Psoas muscle (tissue), 7 donors: ENCODE measurements at regions not wholly inside any gene's neighbourhood (a gene's known extent, or its start where the extent isn't known, plus 50 kb on each side); places are given as distances from the start of the nearest gene placed in this dataset.

Experiments used
- ATAC-seq, 4 donors: fragments of 200-7000 bp; cut with Tn5 transposase; one replicate each; pipeline ENCODE4 v1.9.1; 2020; ENCODE audit warnings: moderate library complexity in 3 of 4, mild to moderate bottlenecking in 2 of 4
- DNase-seq, 2 donors: peaks; one replicate each; pipeline ENCODE4 v3.0.0-alpha.2; 2020
- H3K27ac ChIP-seq: fragments of 200-600 bp; one replicate; pipeline ENCODE4 v1.8.0; 2022
- H3K27me3 ChIP-seq, 3 donors: fragments of 200-600 bp in 1 of 3; one replicate each; pipeline versions ENCODE4 v1.6.1 to v1.8.0; 2013 to 2022; ENCODE audit warnings: low read length in 2 of 3, mild to moderate bottlenecking in 2 of 3, moderate library complexity in 1 of 3; ENCODE audit not compliant: insufficient read depth in 3 of 3
- H3K36me3 ChIP-seq, 2 donors: fragments of 200-600 bp in 1 of 2; one replicate each; pipeline versions ENCODE4 v1.6.1 to v1.8.0; 2013 to 2022; ENCODE audit warnings: low read depth in 1 of 2, mild to moderate bottlenecking in 1 of 2, moderate library complexity in 1 of 2; ENCODE audit not compliant: insufficient read depth in 1 of 2
- H3K4me1 ChIP-seq: fragments of 200-600 bp; one replicate; pipeline ENCODE4 v1.8.0; 2022
- H3K4me3 ChIP-seq: fragments of 200-600 bp; one replicate; pipeline ENCODE4 v1.8.0; 2022; ENCODE audit warnings: mild to moderate bottlenecking
- H3K9me3 ChIP-seq: fragments of 200-600 bp; one replicate; pipeline ENCODE4 v1.8.0; 2022
- WGBS, 3 donors: extraction: QIAGEN DNeasy Blood & Tissue Kit; methylation state at CpG; one replicate each; pipeline versions ENCODE4 v1.1.6 to v1.1.7; 2013; 5-methylcytosine and 5-hydroxymethylcytosine counted together
- intact Hi-C, 2 donors: fragments of 100-400 bp; cut with DNase I; formaldehyde crosslinking; loops; one replicate each; pipeline versions ENCODE4 v1.11.0 to v1.14.2; 2022
- TF ChIP-seq, protein P1 (sequence below): fragments of 200-600 bp; IDR thresholded peaks from one replicate; pipeline ENCODE4 v1.8.0; 2022; ENCODE audit warnings: antibody characterized with exemption
- donor health status: healthy with polysubstance abuse.
- donor health status: DM: no; HTN: no; CAD: no; lungs with moderate emphysema.
- donor health status: Bipolar disorder and iron deficiency.
- donor health status: healthy.
- donor health status: DM: yes; HTN: yes; CAD: no.
- donor health status: DM: no; HTN: no; CAD: no.
- donor health status: DM: yes; HTN: yes; CAD: no.

DNA sequence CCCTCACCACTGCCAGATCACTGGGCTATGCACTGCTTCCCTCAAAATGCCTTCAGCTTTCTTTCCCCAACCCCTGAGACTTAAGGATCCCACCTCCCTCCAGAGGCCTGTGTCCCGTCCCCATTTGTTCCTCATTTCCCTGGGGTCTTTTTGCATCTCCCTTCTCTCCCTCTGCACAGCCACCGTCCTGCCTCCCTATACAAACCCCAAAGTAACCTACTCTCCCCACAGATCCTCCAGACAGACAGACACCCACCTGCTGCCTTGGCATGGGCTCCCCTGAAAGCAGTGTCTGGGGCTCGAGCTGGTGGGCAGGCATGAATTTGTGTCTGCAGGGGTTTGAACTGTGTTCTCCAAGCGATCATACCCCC is 69.4 kb upstream of the TNRC6C start:
- no peaks in the 10 kb centered on the region for H3K9me3 ChIP-seq
- intact Hi-C loops: no loop called here
- peaks cover 7% of the 10 kb centered on the region for H3K4me1 ChIP-seq
- ATAC-seq: no peak
- WGBS, 3 donors: 88 to 93% (median 91%) methylated on average over 4 of the region's 4 CpGs
- DNase-seq: no peak
- peaks cover 0 to 7% (median 0%) of the 10 kb centered on the region in 3 donors for H3K27me3 ChIP-seq
- H3K27ac ChIP-seq: no peak overlapping the region
- TF ChIP-seq, protein P1, sequence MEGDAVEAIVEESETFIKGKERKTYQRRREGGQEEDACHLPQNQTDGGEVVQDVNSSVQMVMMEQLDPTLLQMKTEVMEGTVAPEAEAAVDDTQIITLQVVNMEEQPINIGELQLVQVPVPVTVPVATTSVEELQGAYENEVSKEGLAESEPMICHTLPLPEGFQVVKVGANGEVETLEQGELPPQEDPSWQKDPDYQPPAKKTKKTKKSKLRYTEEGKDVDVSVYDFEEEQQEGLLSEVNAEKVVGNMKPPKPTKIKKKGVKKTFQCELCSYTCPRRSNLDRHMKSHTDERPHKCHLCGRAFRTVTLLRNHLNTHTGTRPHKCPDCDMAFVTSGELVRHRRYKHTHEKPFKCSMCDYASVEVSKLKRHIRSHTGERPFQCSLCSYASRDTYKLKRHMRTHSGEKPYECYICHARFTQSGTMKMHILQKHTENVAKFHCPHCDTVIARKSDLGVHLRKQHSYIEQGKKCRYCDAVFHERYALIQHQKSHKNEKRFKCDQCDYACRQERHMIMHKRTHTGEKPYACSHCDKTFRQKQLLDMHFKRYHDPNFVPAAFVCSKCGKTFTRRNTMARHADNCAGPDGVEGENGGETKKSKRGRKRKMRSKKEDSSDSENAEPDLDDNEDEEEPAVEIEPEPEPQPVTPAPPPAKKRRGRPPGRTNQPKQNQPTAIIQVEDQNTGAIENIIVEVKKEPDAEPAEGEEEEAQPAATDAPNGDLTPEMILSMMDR: no peak
- H3K36me3 ChIP-seq: no peaks in the 10 kb centered on the region
- no peak overlapping the region for H3K4me3 ChIP-seq

DNA sequence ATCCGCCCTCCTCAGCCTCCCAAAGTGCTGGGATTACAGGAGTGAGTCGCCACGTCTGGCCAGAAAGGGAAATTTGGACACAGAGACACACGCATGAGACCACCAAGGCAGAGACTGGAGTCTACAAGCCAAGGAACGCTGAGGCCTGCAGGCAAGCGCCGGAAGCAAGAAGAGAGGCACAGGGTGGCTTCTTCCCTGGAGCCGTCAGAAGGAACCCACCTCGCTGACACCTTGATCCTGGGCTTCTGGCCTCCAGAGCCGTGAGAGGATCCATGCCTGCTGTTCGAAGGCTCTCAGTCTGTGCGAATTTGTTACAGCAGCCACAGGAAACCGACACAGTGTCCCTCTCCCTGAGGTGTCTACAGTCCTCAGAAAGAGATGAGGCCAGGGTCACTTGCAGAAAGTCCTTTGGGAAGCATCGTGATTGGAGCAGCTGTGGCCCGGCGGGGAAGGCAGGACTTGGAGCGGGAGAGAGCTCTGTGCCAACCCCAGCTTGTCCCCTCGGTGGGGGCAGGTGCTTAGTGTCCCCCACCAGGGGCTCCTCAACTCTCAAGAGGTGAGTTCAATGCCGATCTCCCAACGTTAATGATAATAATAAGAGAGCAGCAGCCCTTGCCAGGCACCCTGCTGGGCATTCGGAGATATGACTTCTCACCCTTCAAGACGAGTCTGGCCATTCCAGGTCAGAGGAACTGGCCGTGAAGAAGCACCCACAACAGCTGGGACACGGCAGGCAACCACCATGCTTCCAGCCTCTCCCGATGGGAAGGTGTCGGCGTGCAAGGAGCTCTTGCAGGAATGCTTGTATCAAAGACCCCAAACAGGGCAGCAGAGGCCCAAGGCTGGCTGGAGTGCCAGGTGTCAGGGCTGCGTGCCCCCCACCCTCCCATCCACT is 68.4 kb upstream of the TNRC6C start:
- WGBS, 3 donors: 78 to 89% (median 85%) methylated on average over 28 of the region's 28 CpGs
- H3K27me3 ChIP-seq: no peaks in the 10 kb centered on the region
- H3K4me3 ChIP-seq: no peak overlapping the region
- TF ChIP-seq, protein P1: no peak
- no peak for ATAC-seq
- H3K9me3 ChIP-seq: no peaks in the 10 kb centered on the region
- H3K4me1 ChIP-seq: peaks cover 7% of the 10 kb centered on the region
- H3K36me3 ChIP-seq: no peaks in the 10 kb centered on the region
- intact Hi-C loops: no loop called here
- peak in 1 of 2 donors; percentile 34 for DNase-seq
- no peak overlapping the region for H3K27ac ChIP-seq

DNA sequence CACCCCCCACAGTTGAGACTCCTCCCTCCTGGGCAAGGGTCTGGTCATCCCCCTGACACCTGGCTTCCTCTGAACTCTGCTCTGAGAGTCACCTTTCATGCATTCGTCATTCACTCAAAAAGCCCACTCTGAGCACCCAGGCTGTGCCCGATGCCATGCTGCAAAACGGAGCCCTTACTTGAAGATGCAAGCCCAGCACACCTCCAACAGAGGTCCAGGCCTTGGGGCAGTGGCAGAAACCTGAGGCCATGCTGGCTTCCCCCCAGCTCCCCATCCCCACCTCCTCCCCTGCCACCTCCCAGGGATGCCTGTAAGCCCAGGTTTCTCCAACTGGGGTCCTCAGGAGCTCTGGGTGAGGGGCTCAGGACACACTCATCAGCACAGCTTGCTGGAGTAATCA is 67.7 kb upstream of the TNRC6C start:
- H3K36me3 ChIP-seq: no peaks in the 10 kb centered on the region
- peaks cover 7% of the 10 kb centered on the region for H3K4me1 ChIP-seq
- H3K27me3 ChIP-seq: no peaks in the 10 kb centered on the region
- H3K27ac ChIP-seq: no peak overlapping the region
- DNase-seq: peak in 1 of 2 donors; percentile 36
- no peaks in the 10 kb centered on the region for H3K9me3 ChIP-seq
- ATAC-seq: no peak
- TF ChIP-seq, protein P1: no peak
- WGBS, 3 donors: 89 to 96% (median 89%) methylated on average over 3 of the region's 3 CpGs
- intact Hi-C loops: no loop called here
- H3K4me3 ChIP-seq: no peak overlapping the region

DNA sequence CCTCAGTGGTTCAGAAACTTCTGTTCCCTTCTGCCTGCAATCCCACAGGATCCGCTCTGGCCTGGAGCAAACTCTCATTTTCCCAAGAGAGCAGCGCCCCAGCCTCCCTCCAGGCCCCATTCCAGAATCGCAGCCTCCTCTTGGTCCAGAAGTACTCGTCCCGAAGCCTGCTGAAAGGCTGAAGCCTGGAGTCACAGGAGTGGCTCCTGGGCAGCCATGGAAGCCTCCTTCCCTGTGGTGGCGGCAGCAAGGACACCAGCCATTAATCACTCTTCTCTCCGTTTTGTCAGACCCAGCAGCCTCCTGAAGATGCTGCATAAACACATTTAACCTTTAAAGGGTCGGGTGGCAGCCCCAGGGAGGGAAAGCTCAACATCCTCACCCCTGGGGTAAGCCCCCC is 66.9 kb upstream of the TNRC6C start:
- WGBS, 3 donors: 72 to 76% (median 74%) methylated on average over 8 of the region's 8 CpGs
- no peak overlapping the region for H3K4me3 ChIP-seq
- intact Hi-C loops: no loop called here
- peaks cover 7% of the 10 kb centered on the region for H3K4me1 ChIP-seq
- TF ChIP-seq, protein P1: no peak
- H3K36me3 ChIP-seq: no peaks in the 10 kb centered on the region
- H3K9me3 ChIP-seq: no peaks in the 10 kb centered on the region
- H3K27ac ChIP-seq: no peak overlapping the region
- no peak for ATAC-seq
- peak in 1 of 2 donors; percentile 20 for DNase-seq
- no peaks in the 10 kb centered on the region for H3K27me3 ChIP-seq
